Breast epithelium (tissue), 3 donors: ENCODE measurements at regions not wholly inside any gene's neighbourhood (a gene's known extent, or its start where the extent isn't known, plus 50 kb on each side); places are given as distances from the start of the nearest gene placed in this dataset.

Source experiments
- POLR2A ChIP-seq: fragments of 450-650 bp; IDR thresholded peaks from one replicate; pipeline ENCODE4 v1.6.1; 2016; ENCODE audit warnings: antibody characterized with exemption, mild to moderate bottlenecking, moderate library complexity
- TF ChIP-seq, protein P1 (sequence below), 3 donors: fragments of 450-650 bp; IDR thresholded peaks; one replicate each; pipeline ENCODE4 v1.5.1; 2016 to 2017; ENCODE audit warnings: antibody characterized with exemption in 3 of 3, mild to moderate bottlenecking in 3 of 3, moderate library complexity in 3 of 3

- TF ChIP-seq, protein P1, sequence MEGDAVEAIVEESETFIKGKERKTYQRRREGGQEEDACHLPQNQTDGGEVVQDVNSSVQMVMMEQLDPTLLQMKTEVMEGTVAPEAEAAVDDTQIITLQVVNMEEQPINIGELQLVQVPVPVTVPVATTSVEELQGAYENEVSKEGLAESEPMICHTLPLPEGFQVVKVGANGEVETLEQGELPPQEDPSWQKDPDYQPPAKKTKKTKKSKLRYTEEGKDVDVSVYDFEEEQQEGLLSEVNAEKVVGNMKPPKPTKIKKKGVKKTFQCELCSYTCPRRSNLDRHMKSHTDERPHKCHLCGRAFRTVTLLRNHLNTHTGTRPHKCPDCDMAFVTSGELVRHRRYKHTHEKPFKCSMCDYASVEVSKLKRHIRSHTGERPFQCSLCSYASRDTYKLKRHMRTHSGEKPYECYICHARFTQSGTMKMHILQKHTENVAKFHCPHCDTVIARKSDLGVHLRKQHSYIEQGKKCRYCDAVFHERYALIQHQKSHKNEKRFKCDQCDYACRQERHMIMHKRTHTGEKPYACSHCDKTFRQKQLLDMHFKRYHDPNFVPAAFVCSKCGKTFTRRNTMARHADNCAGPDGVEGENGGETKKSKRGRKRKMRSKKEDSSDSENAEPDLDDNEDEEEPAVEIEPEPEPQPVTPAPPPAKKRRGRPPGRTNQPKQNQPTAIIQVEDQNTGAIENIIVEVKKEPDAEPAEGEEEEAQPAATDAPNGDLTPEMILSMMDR (IDR thresholded peaks at IDR 0.05) = no peak
- no peak for TF ChIP-seq POLR2A
These were observed 240.6 kb upstream of the CTAGE1 start for GRCh38 chr18:22658318-22658717.
